GM18907 (cell line): ENCODE measurements at regions not wholly inside any gene's neighbourhood (a gene's known extent, or its start where the extent isn't known, plus 50 kb on each side); places are given as distances from the start of the nearest gene placed in this dataset.

Experiments used
- ATAC-seq: cut with Tn5 transposase; IDR thresholded peaks from one replicate; pipeline ENCODE4 v1.9.1; 2021; ENCODE audit warnings: mild to moderate bottlenecking, moderate library complexity; ENCODE audit not compliant: unreplicated experiment

GRCh38 chr9:11443631-11444030 lies 830.8 kb upstream of the PTPRD start:
- no peak for ATAC-seq

- ATAC-seq: no peak
Measured at GRCh38 chr9:11457825-11458790, 845.3 kb upstream of the PTPRD start.

DNA sequence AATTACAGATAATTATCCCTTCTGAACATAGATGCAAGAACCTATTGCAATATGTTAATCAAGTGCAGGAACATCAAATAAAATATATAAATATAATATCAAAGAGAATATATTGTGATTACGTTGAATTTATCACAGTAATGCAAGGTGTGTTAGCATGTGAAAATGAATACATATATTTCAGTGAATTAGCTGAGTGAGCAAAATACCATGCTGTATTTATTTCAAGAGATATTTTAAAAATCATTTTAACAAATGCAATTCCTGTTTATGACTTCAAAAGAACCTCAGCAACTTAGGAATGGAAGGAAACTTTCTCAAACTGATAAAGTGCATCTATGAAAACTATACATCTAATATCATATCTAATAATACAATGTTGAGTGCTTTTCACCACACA lies 856.9 kb upstream of the PTPRD start:
- ATAC-seq: no peak

DNA sequence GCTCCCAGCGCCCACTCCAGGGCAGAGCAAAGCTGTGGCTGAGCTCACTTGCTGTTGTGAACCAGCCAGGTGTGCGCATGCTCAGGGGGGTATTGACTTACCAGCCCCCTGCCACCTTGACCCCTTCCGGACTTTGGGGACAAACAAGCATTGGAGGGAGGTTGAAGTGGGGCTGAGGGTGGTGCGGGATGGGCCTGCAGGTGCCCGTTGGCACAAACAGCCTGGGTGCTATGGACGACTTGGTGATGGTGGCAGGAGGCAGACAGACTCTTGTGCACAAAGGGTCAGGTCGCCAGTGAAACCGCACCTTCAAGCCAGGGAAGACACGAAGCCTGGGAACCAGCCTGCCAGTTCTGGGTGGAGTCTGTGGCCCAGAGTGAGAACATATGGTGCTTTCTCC lies 858.5 kb upstream of the PTPRD start:
- no peak for ATAC-seq

DNA sequence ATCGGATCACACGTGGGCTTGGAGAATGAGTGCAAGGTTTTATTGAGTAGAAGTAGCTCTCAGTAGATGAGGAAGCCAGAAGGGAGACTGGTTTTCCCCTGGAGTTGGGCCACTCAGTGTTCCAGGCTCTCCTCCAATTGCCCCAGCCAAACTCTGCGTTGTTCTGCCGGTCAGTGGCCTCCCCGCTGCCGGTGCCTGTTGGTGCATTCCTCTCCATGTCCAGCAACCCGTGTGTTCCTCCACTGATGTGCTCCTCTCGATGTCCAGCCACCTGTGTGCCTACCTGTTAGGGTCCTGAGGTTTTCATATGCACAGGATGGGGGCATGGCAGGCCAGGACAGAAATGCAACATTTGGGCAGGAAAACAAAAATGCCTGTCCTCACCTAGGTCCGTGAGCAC lies 888.0 kb upstream of the PTPRD start:
- ATAC-seq: no peak

GRCh38 chr9:11506980-11507379 lies 894.2 kb upstream of the PTPRD start:
- ATAC-seq: no peak

- ATAC-seq: no peak
Measured at GRCh38 chr9:11537566-11537965, 924.8 kb upstream of the PTPRD start.

DNA sequence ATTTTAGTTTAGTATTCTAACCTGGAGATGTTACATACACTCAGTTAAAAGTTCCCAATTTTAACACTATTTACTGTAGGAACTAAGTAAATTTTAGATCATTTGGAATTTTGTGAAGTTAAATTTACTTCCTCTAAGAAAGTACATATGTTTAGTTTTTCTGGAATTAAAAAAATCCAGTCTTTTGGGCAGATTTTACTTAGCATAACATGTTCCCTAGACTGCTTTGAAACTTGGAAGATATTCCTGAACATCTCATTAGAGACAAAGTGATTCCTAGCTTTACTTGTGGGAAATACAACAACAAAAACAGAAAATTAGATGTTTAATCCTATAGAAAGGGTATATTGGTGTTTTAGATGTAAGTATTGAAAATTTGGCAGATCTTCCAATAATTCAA lies 930.0 kb upstream of the PTPRD start:
- ATAC-seq: no peak

DNA sequence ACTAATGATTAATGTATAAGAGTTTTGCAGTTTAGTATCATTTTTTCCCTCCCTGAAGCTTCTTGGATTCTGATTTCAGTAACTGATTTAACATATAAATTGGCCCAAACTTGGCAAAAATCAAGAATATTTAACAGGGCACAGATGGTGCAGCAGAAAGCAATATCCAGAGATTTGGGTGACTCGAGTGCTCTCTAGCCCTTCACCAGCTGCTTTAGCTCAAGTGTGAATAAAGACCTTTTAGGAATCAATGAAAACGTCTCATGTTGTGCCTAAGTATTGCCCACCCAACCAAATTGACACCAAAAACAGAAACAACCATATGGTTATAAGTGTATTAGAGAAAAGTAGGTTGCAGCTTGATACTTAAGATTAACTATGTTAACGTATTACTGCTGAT lies 933.4 kb upstream of the PTPRD start:
- ATAC-seq: no peak

- no peak for ATAC-seq
Measured at GRCh38 chr9:11549311-11549794, 936.6 kb upstream of the PTPRD start.

GRCh38 chr9:11551106-11551505 lies 938.3 kb upstream of the PTPRD start:
- no peak for ATAC-seq

GRCh38 chr9:11558043-11558442 lies 945.2 kb upstream of the PTPRD start:
- ATAC-seq: no peak

GRCh38 chr9:11559001-11559776 lies 946.4 kb upstream of the PTPRD start:
- ATAC-seq: no peak

DNA sequence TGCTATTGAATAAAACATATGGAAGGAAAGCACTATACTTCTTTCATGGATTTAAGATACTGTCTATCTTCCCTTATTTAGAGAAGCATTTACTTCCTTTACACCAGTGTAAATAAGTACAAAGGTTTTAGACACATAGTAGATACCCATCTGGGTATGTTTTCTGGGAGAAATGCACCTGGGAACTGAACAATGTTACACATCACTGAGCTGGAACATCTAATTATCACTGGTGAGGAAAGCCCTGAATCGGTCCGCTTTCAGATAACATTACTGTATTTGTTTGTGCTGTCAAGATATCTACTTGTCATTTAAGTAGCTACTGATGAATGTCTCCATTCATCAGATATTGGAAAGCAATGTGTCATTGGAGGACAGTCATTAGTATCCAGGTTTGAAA lies 964.7 kb upstream of the PTPRD start:
- ATAC-seq: no peak

GRCh38 chr9:11595756-11596155 lies 983.0 kb upstream of the PTPRD start:
- no peak for ATAC-seq

DNA sequence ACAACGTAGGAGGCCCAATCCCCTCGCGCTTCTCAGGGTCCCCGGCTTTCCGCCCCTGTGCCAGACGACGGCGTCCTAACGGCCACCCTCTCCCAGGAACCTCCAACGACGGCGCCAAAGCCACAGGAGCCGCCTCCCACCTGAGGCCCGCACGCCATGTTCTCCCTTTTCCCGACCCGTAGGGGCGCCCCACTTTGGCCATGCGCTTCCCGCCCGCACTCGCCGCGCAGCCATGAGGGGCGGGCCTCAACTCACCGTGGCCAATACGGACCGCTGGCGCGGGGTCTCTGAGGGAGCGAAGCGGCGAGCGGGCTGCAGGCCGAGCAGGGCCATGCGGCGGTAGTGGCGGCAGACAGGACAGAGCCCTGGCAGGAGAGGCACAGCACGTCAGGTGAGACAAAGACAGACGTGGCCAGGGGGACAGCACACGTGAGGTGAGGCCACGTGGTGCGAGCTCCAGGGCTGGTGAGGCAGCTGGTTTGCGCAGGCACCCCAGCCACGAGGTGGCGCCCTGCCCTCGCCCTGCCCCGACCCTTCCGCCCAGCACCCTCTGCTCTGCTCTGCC lies 1005.5 kb upstream of the PTPRD start:
- no peak for ATAC-seq

GRCh38 chr9:11632691-11633090 lies 1019.9 kb upstream of the PTPRD start:
- ATAC-seq: no peak

DNA sequence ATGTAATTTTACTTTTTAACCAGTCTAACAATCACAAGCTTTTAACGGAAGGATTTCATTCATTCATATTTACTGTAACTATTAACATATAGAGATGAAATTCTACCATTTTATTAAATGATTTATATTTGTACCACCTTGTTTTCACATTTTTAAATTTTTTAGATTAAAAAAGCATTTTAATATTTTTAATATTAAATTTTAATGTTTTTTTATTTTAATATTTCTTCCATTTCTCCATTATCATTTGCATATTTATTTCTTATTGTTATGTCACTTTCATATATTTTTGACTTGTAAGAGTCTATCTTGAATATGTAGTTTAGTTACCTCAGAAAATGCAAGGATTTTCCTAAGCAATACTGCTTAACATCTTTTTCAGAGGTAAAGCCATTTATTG lies 1034.0 kb upstream of the PTPRD start:
- no peak for ATAC-seq

DNA sequence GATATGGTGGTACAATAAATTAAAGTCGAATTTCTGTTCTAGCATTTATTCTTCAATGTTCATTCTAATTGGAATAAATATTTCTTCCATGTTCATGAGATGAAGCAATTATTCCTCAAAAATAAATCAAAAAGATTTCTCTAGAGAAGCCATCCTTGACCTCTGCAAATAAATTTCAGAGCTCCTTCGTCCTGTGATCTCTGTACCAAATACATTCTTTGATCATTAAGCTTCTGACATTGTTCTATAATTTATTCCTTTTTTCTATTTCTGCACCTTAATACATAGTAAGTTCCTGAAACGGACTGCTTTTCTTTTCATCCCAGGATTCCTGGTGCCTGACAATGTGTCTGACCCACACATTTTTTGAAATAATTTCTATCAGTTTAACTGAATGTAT lies 1039.3 kb upstream of the TYRP1 start:
- no peak for ATAC-seq

DNA sequence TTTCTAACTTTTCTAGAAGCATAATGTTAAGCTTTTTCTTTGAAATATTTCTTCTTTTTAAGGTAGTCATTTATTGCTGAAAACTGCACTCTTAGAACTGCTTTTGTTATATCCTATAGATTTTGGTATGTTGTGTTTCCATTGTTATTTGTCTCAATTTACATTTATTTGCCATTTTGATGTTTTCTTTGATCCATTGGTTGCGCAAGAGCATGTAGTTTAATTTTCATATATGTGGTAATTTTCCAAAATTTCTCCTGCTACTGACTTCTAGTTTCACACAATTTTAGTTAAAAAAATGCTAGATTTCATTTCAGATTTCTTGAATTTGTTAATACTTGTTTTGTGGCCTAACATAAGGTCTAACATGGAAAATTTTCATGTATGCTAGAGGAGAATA lies 1029.3 kb upstream of the TYRP1 start:
- no peak for ATAC-seq

- ATAC-seq: no peak
Measured at GRCh38 chr9:11676821-11677220, 1016.4 kb upstream of the TYRP1 start.

DNA sequence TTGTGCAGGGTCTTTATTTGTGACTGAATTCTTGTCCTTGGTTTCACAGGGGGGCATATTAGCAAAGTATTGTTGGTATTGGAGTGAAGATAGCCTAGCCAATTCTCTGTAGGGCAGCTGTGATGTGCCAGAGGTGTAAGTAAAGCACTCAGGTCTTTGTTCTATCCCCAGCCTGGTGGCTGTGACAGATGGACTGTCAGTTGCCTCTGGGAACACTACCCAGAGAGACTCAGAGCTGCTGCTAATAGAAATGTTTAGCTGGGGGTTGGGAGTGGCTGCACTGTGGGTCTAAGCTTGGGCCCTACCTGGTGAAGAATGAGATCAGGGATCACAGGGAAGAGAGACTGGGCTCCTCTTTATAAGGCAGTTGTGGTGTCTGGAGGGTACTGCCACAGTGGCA lies 1006.5 kb upstream of the TYRP1 start:
- no peak for ATAC-seq
